A549 (cell line): ENCODE measurements at regions not wholly inside any gene's neighbourhood (a gene's known extent, or its start where the extent isn't known, plus 50 kb on each side); places are given as distances from the start of the nearest gene placed in this dataset.

Experiments used
- CBX8 ChIP-seq: fragments of 200-600 bp; sonication (generic); IDR thresholded peaks from 2 replicates; pipeline ENCODE4 v1.6.1; 2016
- CTCF ChIP-seq: fragments of >200 bp; sonication (Bioruptor Twin); formaldehyde crosslinking; IDR thresholded peaks from 3 replicates; pipeline ENCODE4 v1.5.1; 2016
- GATA3 ChIP-seq: IDR thresholded peaks from 2 replicates; pipeline ENCODE4 v1.6.1; 2012; ENCODE audit warnings: borderline replicate concordance
- HDAC2 ChIP-seq: fragments of 200-600 bp; sonication (generic); IDR thresholded peaks from 2 replicates; pipeline ENCODE4 v1.6.1; 2016
- HMGXB4 ChIP-seq: fragments of 250-450 bp; sonication (Bioruptor Pico); IDR thresholded peaks from 2 replicates; pipeline ENCODE4 v1.5.0; 2021; ENCODE audit warnings: mild to moderate bottlenecking, moderate library complexity, borderline replicate concordance
- JUN ChIP-seq, 2 experiments: fragments of >200 bp; sonication (Bioruptor Twin); formaldehyde crosslinking; IDR thresholded peaks; 2 replicates in 1 of 2; 3 replicates in 1 of 2; pipeline ENCODE4 v1.6.1; 2016 to 2017
- MAZ ChIP-seq: fragments of 150-350 bp; IDR thresholded peaks from 2 replicates; pipeline ENCODE4 v1.6.1; 2014; ENCODE audit warnings: antibody characterized with exemption, low read depth, low read length, borderline replicate concordance
- POLR2A ChIP-seq: IDR thresholded peaks from 2 replicates; pipeline ENCODE4 v1.6.1; 2012; ENCODE audit warnings: mild to moderate bottlenecking, low read length
- REST ChIP-seq: fragments of 200-600 bp; sonication (generic); IDR thresholded peaks from 2 replicates; pipeline ENCODE4 v1.6.1; 2016; ENCODE audit warnings: antibody characterized with exemption, mild to moderate bottlenecking, moderate library complexity
- SREBF2 ChIP-seq: fragments of 450-650 bp; IDR thresholded peaks from 2 replicates; pipeline ENCODE4 v1.6.1; 2014; ENCODE audit warnings: mild to moderate bottlenecking, moderate library complexity
- USF2 ChIP-seq: fragments of 450-650 bp; IDR thresholded peaks from 2 replicates; pipeline ENCODE4 v1.6.1; 2014; ENCODE audit warnings: antibody characterized with exemption
- ZFP36 ChIP-seq: fragments of 450-650 bp; IDR thresholded peaks from 2 replicates; pipeline ENCODE4 v1.6.1; 2014; ENCODE audit warnings: borderline replicate concordance; ENCODE audit not compliant: partially characterized antibody

GRCh38 chr1:38603907-38604306 is 255.7 kb downstream of the RRAGC start:
- no peak for TF ChIP-seq CBX8
- no peak for TF ChIP-seq USF2
- no peak for TF ChIP-seq CTCF
- no peak for TF ChIP-seq JUN (IDR thresholded peaks at IDR 0.05)
- no peak for TF ChIP-seq HDAC2
- no peak for TF ChIP-seq REST
- TF ChIP-seq POLR2A = no peak
- TF ChIP-seq GATA3 = no peak
- TF ChIP-seq HMGXB4 (CRISPR knock-in tag) = no peak
- TF ChIP-seq MAZ = no peak
- no peak for TF ChIP-seq ZFP36
- no peak for TF ChIP-seq SREBF2
